PFSK-1 (cell line): ENCODE measurements at regions not wholly inside any gene's neighbourhood (a gene's known extent, or its start where the extent isn't known, plus 50 kb on each side); places are given as distances from the start of the nearest gene placed in this dataset.

Experiments
- POLR2AphosphoS5 ChIP-seq: IDR thresholded peaks from 2 replicates; pipeline ENCODE4 v1.6.1; 2012; ENCODE audit warnings: low read depth, mild to moderate bottlenecking, control low read depth, low read length, moderate library complexity
- SIN3A ChIP-seq: IDR thresholded peaks from 2 replicates; pipeline ENCODE4 v1.6.1; 2012; ENCODE audit warnings: mild to moderate bottlenecking, low read length, moderate library complexity, borderline replicate concordance; ENCODE audit not compliant: insufficient read depth
- TAF1 ChIP-seq: IDR thresholded peaks from 2 replicates; pipeline ENCODE4 v1.6.1; 2012; ENCODE audit warnings: low read length, control low read depth, borderline replicate concordance; ENCODE audit not compliant: insufficient read depth
- TF ChIP-seq, protein P1 (sequence below), 2 experiments: IDR thresholded peaks; 2 replicates each; pipeline versions ENCODE4 v1.6.1 to v1.8.0; 2011 to 2012; ENCODE audit warnings: low read depth in 2 of 2, low read length in 2 of 2, control low read depth in 1 of 2, inconsistent platforms in 1 of 2, mild to moderate bottlenecking in 1 of 2, moderate library complexity in 1 of 2; ENCODE audit not compliant: insufficient read depth in 1 of 2

DNA sequence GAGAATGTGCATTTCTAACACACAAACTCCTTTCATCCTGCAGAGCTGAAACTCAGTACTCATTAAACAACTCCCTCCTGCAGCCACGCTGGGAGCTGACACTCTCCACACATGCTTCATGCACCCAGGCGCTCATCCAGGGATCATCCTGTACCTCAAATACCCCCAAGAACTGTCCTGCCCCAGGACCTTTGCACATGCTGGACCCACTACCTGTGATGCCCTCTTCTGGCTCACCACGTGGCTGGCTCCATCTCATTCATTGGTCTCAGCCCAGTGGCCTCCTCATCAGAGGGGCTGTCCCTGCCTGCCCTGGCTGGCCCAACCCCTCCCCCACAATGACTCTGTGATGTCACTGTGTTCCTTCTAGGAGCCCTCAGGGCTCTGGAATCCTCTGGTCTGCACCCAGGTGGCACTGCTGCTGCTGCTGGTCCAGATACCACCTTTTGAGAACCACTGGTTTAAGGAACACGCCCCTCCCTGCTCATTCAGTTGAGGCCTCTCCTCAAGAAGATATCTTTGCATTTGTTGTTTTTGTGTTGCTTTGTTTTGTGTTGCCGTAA lies 160.9 kb upstream of the FOXF1 start:
- no peak for TF ChIP-seq SIN3A
- TF ChIP-seq POLR2AphosphoS5 = no peak
- TF ChIP-seq, protein P1, sequence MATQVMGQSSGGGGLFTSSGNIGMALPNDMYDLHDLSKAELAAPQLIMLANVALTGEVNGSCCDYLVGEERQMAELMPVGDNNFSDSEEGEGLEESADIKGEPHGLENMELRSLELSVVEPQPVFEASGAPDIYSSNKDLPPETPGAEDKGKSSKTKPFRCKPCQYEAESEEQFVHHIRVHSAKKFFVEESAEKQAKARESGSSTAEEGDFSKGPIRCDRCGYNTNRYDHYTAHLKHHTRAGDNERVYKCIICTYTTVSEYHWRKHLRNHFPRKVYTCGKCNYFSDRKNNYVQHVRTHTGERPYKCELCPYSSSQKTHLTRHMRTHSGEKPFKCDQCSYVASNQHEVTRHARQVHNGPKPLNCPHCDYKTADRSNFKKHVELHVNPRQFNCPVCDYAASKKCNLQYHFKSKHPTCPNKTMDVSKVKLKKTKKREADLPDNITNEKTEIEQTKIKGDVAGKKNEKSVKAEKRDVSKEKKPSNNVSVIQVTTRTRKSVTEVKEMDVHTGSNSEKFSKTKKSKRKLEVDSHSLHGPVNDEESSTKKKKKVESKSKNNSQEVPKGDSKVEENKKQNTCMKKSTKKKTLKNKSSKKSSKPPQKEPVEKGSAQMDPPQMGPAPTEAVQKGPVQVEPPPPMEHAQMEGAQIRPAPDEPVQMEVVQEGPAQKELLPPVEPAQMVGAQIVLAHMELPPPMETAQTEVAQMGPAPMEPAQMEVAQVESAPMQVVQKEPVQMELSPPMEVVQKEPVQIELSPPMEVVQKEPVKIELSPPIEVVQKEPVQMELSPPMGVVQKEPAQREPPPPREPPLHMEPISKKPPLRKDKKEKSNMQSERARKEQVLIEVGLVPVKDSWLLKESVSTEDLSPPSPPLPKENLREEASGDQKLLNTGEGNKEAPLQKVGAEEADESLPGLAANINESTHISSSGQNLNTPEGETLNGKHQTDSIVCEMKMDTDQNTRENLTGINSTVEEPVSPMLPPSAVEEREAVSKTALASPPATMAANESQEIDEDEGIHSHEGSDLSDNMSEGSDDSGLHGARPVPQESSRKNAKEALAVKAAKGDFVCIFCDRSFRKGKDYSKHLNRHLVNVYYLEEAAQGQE (IDR thresholded peaks at IDR 0.05; ENCODE audit: insufficient read depth in 1 of 2, low read depth in 2 of 2, low read length in 2 of 2) = no peak
- no peak for TF ChIP-seq TAF1
